ENCODE measurements at regions not wholly inside any gene's neighbourhood (a gene's known extent, or its start where the extent isn't known, plus 50 kb on each side); places are given as distances from the start of the nearest gene placed in this dataset.

GRCh38 chr3:94758751-94759150 is 695.9 kb downstream of the NSUN3 start (continued):
- no peak for TF ChIP-seq ZNF518B (CRISPR knock-in tag; IDR thresholded peaks at IDR 0.05)

GRCh38 chr3:94772402-94772801 is 709.5 kb downstream of the NSUN3 start:
- Histone ChIP-seq H3K9me3 (replicated peaks; ENCODE audit: control insufficient read depth, insufficient read depth, low read depth, low read length) (no peaks in the 10 kb centered on the region), H3K27me3 (ENCODE audit: control insufficient read depth in 2 of 2, insufficient read depth in 2 of 2, low read length in 2 of 2) (no peaks in the 10 kb centered on the region), H3K4me2 (ENCODE audit: insufficient read depth, low read length) (no peak overlapping the region), H3K4me3 (no peak overlapping the region), H3K9ac (ENCODE audit: insufficient read depth in 1 of 2, low read depth in 2 of 2, low read length in 2 of 2) (no peak overlapping the region), H2AFZ (ENCODE audit: low read depth, low read length) (no peak overlapping the region), H3K79me2 (ENCODE audit: control insufficient read depth, insufficient read depth, low read length) (no peaks in the 10 kb centered on the region), H3K27ac (ENCODE audit: extremely low read depth, low read depth, low read length) (no peak overlapping the region), H3K36me3 (ENCODE audit: control insufficient read depth, insufficient read depth, low read length) (no peaks in the 10 kb centered on the region), H3K9me1 (ENCODE audit: control insufficient read depth, insufficient read depth, low read length) (no peaks in the 10 kb centered on the region), H3K4me1 (replicated peaks in 1 of 2; ENCODE audit: control insufficient read depth in 2 of 2, insufficient read depth in 2 of 2, low read length in 2 of 2) (no peaks in the 10 kb centered on the region), H4K20me1 (replicated peaks; ENCODE audit: control insufficient read depth, insufficient read depth, low read length) (no peaks in the 10 kb centered on the region)
- TF ChIP-seq ZNF699 (CRISPR knock-in tag; IDR thresholded peaks at IDR 0.05; ENCODE audit: insufficient replicate concordance), result no peak
- no peak for TF ChIP-seq ELK3 (CRISPR knock-in tag; IDR thresholded peaks at IDR 0.05)
- TF ChIP-seq PTTG1 (tag; IDR thresholded peaks at IDR 0.05; ENCODE audit: low read depth), result no peak
- no peak for TF ChIP-seq ETV6 (IDR thresholded peaks at IDR 0.05; ENCODE audit: borderline replicate concordance in 1 of 2, low read depth in 2 of 2, low read length in 1 of 2)
- no peak for TF ChIP-seq ETV6 (CRISPR knock-in tag; IDR thresholded peaks at IDR 0.05; ENCODE audit: borderline replicate concordance)
- TF ChIP-seq BMI1 (IDR thresholded peaks at IDR 0.05; ENCODE audit: low read length), result no peak
- TF ChIP-seq SMAD3 (CRISPR knock-in tag; conservative IDR thresholded peaks at IDR 0.05), result no peak
- no peak for ATAC-seq
- WGBS (ENCODE audit: insufficient coverage, low coverage, missing lambda C conversion rate), result 0% methylated on average over 1 of the region's 1 CpG
- intact Hi-C loops (cut with micrococcal nuclease), result no loop called here
- FAIRE-seq, result no peak
- in situ Hi-C loops (cut with MboI), result no loop called here
- POLR2A ChIA-PET, result no interaction called here
- CTCF ChIA-PET (ENCODE audit: low intra/inter-chr PET ratio), result no interaction called here
- no peak for DNase-seq (ENCODE audit: extremely low read depth in 1 of 4, low spot score in 3 of 4)
- BruUV-seq (replicated peaks), result no TSS peak

All from K562 (cell line).